ENCODE measurements at regions not wholly inside any gene's neighbourhood (a gene's known extent, or its start where the extent isn't known, plus 50 kb on each side); places are given as distances from the start of the nearest gene placed in this dataset.

GRCh38 chr11:91761406-91762025 is 463.1 kb upstream of the FAT3 start:
- DNase-seq (ENCODE audit: low read depth), result no peak

- no peak for DNase-seq (ENCODE audit: low read depth)
These were observed 467.7 kb upstream of the FAT3 start for GRCh38 chr11:91756829-91757480.

GRCh38 chr11:91755951-91756707 is 468.5 kb upstream of the FAT3 start:
- DNase-seq (ENCODE audit: low read depth), result no peak

- DNase-seq (ENCODE audit: low read depth), result no peak
These were observed 469.1 kb upstream of the FAT3 start for GRCh38 chr11:91755526-91755925.

- DNase-seq (ENCODE audit: low read depth), result no peak
These were observed 475.4 kb upstream of the FAT3 start for GRCh38 chr11:91749251-91749650.

GRCh38 chr11:91742155-91742554 is 482.5 kb upstream of the FAT3 start:
- DNase-seq (ENCODE audit: low read depth), result no peak

GRCh38 chr11:91731051-91731450 is 493.6 kb upstream of the FAT3 start:
- DNase-seq (ENCODE audit: low read depth), result no peak

GRCh38 chr11:91730620-91731019 is 494.0 kb upstream of the FAT3 start:
- DNase-seq (ENCODE audit: low read depth), result no peak

GRCh38 chr11:91730057-91730456 is 494.6 kb upstream of the FAT3 start:
- no peak for DNase-seq (ENCODE audit: low read depth)

GRCh38 chr11:91717169-91717568 is 507.4 kb upstream of the FAT3 start:
- no peak for DNase-seq (ENCODE audit: low read depth)

GRCh38 chr11:91707652-91708482 is 516.8 kb upstream of the FAT3 start:
- DNase-seq (ENCODE audit: low read depth), result no peak

GRCh38 chr11:91703042-91703441 is 521.6 kb upstream of the FAT3 start:
- no peak for DNase-seq (ENCODE audit: low read depth)

- no peak for DNase-seq (ENCODE audit: low read depth)
These were observed 523.8 kb upstream of the FAT3 start for GRCh38 chr11:91700854-91701253.

GRCh38 chr11:91698845-91699244 is 525.8 kb upstream of the FAT3 start:
- no peak for DNase-seq (ENCODE audit: low read depth)

- no peak for DNase-seq (ENCODE audit: low read depth)
These were observed 530.3 kb upstream of the FAT3 start for GRCh38 chr11:91694331-91694730.

GRCh38 chr11:91691872-91692271 is 532.7 kb upstream of the FAT3 start:
- no peak for DNase-seq (ENCODE audit: low read depth)

- DNase-seq (ENCODE audit: low read depth), result no peak
These were observed 535.9 kb upstream of the FAT3 start for GRCh38 chr11:91688672-91689071.

GRCh38 chr11:91686700-91687099 is 537.9 kb upstream of the FAT3 start:
- DNase-seq (ENCODE audit: low read depth), result no peak

- no peak for DNase-seq (ENCODE audit: low read depth)
These were observed 538.3 kb upstream of the FAT3 start for GRCh38 chr11:91686281-91686680.

- no peak for DNase-seq (ENCODE audit: low read depth)
These were observed 550.9 kb upstream of the FAT3 start for GRCh38 chr11:91673705-91674104.

- DNase-seq (ENCODE audit: low read depth), result no peak
These were observed 560.1 kb upstream of the FAT3 start for GRCh38 chr11:91664521-91664920.

- no peak for DNase-seq (ENCODE audit: low read depth)
These were observed 564.6 kb upstream of the FAT3 start for GRCh38 chr11:91660036-91660435.

All from RPMI7951 (cell line).